Neural progenitor cell (in vitro differentiated cells): ENCODE measurements at regions not wholly inside any gene's neighbourhood (a gene's known extent, or its start where the extent isn't known, plus 50 kb on each side); places are given as distances from the start of the nearest gene placed in this dataset.

Experiments
- DNase-seq: peaks from one replicate; pipeline ENCODE4 v3.0.0-alpha.2; 2016; ENCODE audit warnings: low spot score
- H2AFZ ChIP-seq: fragments of 200-600 bp; sonication (generic); replicated peaks from 2 replicates; pipeline ENCODE4 v1.6.1; 2016; ENCODE audit warnings: antibody characterized with exemption
- H3F3A ChIP-seq: fragments of 200-600 bp; sonication (generic); 2 replicates; pipeline ENCODE4 v1.6.1; 2016; ENCODE audit warnings: antibody characterized with exemption, low read depth
- H3K27ac ChIP-seq: fragments of 200-600 bp; sonication (generic); 2 replicates; pipeline ENCODE4 v1.5.1; 2016; ENCODE audit warnings: mild to moderate bottlenecking
- H3K27me3 ChIP-seq: fragments of 200-600 bp; sonication (generic); 2 replicates; pipeline ENCODE4 v1.6.1; 2016; ENCODE audit warnings: mild to moderate bottlenecking, moderate library complexity
- H3K36me3 ChIP-seq: fragments of 200-600 bp; sonication (generic); 2 replicates; pipeline ENCODE4 v1.5.1; 2016
- H3K4me1 ChIP-seq: fragments of 200-600 bp; sonication (generic); 2 replicates; pipeline ENCODE4 v1.6.1; 2016; ENCODE audit warnings: mixed run types
- H3K4me2 ChIP-seq: fragments of 200-600 bp; sonication (generic); 2 replicates; pipeline ENCODE4 v1.6.1; 2016
- H3K4me3 ChIP-seq: fragments of 200-600 bp; sonication (generic); 2 replicates; pipeline ENCODE4 v1.5.1; 2016
- H3K79me2 ChIP-seq: fragments of 200-600 bp; sonication (generic); 2 replicates; pipeline ENCODE4 v1.6.1; 2016; ENCODE audit warnings: low read depth
- H3K9ac ChIP-seq: fragments of 200-600 bp; sonication (generic); 2 replicates; pipeline ENCODE4 v1.6.1; 2016
- H3K9me3 ChIP-seq: fragments of 200-600 bp; sonication (generic); 2 replicates; pipeline ENCODE4 v1.5.1; 2016; ENCODE audit warnings: low read depth
- H4K20me1 ChIP-seq: fragments of 200-600 bp; sonication (generic); 2 replicates; pipeline ENCODE4 v1.6.1; 2016; ENCODE audit warnings: low read depth
- H3K27ac Mint-ChIP-seq: 3 replicates; pipeline ENCODE4 v1.8.0; 2021; ENCODE audit warnings: mixed read lengths
- H3K27me3 Mint-ChIP-seq: 2 replicates; pipeline ENCODE4 v1.8.0; 2022; ENCODE audit warnings: low read depth, mild to moderate bottlenecking, inconsistent platforms, moderate library complexity, mixed read lengths; ENCODE audit not compliant: insufficient read depth
- H3K36me3 Mint-ChIP-seq: 3 replicates; pipeline ENCODE4 v1.8.0; 2021; ENCODE audit warnings: mixed read lengths
- H3K4me1 Mint-ChIP-seq: 3 replicates; pipeline ENCODE4 v1.8.0; 2021; ENCODE audit warnings: mixed read lengths
- H3K4me3 Mint-ChIP-seq: 3 replicates; pipeline ENCODE4 v1.8.0; 2021; ENCODE audit warnings: mild to moderate bottlenecking, moderate library complexity, mixed read lengths
- H3K9me3 Mint-ChIP-seq: 3 replicates; pipeline ENCODE4 v1.8.0; 2020; ENCODE audit warnings: mixed read lengths
- EZH2 ChIP-seq: fragments of 200-600 bp; sonication (generic); IDR thresholded peaks from 2 replicates; pipeline ENCODE4 v1.6.1; 2017; ENCODE audit warnings: antibody characterized with exemption, mild to moderate bottlenecking, moderate library complexity
- EZH2phosphoT487 ChIP-seq: fragments of 200-600 bp; sonication (generic); IDR thresholded peaks from 2 replicates; pipeline ENCODE4 v1.6.1; 2017; ENCODE audit warnings: antibody characterized with exemption
- TF ChIP-seq, protein P1 (sequence below): fragments of 200-600 bp; sonication (generic); IDR thresholded peaks from 2 replicates; pipeline ENCODE4 v1.5.1; 2017; ENCODE audit warnings: antibody characterized with exemption, mild to moderate bottlenecking

DNA sequence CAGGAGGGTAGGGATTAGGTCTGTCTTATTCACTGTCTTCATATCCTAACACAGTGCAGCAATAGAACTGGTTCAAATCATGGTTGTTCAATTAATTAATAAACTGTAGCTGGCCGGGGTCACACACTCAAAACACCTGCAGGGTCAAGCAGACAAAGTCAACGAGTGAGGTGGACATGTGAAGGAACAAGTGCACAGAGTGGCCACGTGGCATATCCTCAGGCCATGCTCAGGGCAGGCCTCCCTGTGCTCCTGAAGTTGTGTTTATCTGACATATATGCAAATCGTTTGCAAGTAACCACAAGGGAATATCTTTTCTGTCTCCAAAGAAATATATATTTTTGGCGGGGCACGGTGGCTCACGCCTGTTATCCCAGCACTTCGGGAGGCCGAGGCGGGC is 98.5 kb upstream of the ZMIZ1 start:
- no peak for TF ChIP-seq EZH2phosphoT487
- TF ChIP-seq, protein P1, sequence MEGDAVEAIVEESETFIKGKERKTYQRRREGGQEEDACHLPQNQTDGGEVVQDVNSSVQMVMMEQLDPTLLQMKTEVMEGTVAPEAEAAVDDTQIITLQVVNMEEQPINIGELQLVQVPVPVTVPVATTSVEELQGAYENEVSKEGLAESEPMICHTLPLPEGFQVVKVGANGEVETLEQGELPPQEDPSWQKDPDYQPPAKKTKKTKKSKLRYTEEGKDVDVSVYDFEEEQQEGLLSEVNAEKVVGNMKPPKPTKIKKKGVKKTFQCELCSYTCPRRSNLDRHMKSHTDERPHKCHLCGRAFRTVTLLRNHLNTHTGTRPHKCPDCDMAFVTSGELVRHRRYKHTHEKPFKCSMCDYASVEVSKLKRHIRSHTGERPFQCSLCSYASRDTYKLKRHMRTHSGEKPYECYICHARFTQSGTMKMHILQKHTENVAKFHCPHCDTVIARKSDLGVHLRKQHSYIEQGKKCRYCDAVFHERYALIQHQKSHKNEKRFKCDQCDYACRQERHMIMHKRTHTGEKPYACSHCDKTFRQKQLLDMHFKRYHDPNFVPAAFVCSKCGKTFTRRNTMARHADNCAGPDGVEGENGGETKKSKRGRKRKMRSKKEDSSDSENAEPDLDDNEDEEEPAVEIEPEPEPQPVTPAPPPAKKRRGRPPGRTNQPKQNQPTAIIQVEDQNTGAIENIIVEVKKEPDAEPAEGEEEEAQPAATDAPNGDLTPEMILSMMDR: no peak
- no peak overlapping the region for H3K9ac ChIP-seq
- H3K36me3 ChIP-seq: no peaks in the 10 kb centered on the region
- no peak overlapping the region for H3K4me2 ChIP-seq
- no peaks in the 10 kb centered on the region for H3K36me3 Mint-ChIP-seq
- H3K4me3 Mint-ChIP-seq: no peak overlapping the region
- H3K27ac Mint-ChIP-seq: peak overlapping the region; percentile 91
- no peak overlapping the region for H2AFZ ChIP-seq
- DNase-seq: no peak
- H3K4me3 ChIP-seq: no peak overlapping the region
- no peaks in the 10 kb centered on the region for H3K79me2 ChIP-seq
- no peaks in the 10 kb centered on the region for H3K27me3 ChIP-seq
- H3K4me1 ChIP-seq: peaks cover 44% of the 10 kb centered on the region
- H3K9me3 ChIP-seq: no peaks in the 10 kb centered on the region
- H3F3A ChIP-seq: peaks cover 36% of the 10 kb centered on the region
- no peaks in the 10 kb centered on the region for H4K20me1 ChIP-seq
- H3K27ac ChIP-seq: no peak overlapping the region
- H3K27me3 Mint-ChIP-seq: peaks cover 24% of the 10 kb centered on the region
- peaks cover 56% of the 10 kb centered on the region for H3K4me1 Mint-ChIP-seq
- H3K9me3 Mint-ChIP-seq: no peaks in the 10 kb centered on the region

DNA sequence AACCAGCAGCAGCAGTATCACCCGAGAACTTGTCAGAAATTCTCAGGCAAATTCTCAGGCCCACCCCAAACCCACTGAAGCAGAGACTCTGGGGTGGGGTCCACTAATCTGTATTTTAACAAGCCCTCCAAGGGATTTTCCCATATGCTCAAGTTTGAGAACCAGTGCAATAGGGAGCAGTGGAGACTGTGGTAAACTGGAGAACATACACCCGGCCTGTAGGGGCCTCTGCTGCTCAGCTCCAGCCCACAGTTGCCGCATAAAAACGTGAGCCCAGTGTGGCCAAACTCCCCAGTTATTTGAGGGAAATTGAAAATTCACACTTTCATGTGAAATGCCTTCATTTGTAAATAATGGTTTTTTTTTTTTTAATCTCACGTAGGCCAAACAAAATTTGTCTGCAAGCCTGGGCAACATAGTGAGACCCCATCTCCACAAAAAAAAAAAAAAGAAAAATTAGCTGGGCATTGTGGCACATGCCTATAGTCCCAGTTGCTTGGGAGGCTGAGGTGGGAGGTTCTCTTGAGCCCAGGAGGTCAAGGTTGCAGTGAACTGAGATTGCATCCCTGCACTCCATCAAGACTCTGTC is 97.6 kb upstream of the ZMIZ1 start:
- H3K4me1 ChIP-seq: peaks cover 40% of the 10 kb centered on the region
- Mint-ChIP-seq H3K4me3 (peak overlapping the region; percentile 43), H3K27me3 (peaks cover 25% of the 10 kb centered on the region), H3K36me3 (no peaks in the 10 kb centered on the region), H3K9me3 (no peaks in the 10 kb centered on the region), H3K4me1 (peaks cover 55% of the 10 kb centered on the region), H3K27ac (peak overlapping the region; percentile 89)
- H3F3A ChIP-seq: peaks cover 37% of the 10 kb centered on the region
- H3K27ac ChIP-seq: no peak overlapping the region
- H3K27me3 ChIP-seq: no peaks in the 10 kb centered on the region
- H2AFZ ChIP-seq: no peak overlapping the region
- H3K9me3 ChIP-seq: no peaks in the 10 kb centered on the region
- H3K4me2 ChIP-seq: no peak overlapping the region
- DNase-seq: no peak
- no peak overlapping the region for H3K9ac ChIP-seq
- TF ChIP-seq, protein P1: no peak
- no peak for TF ChIP-seq EZH2
- TF ChIP-seq EZH2phosphoT487: no peak
- H3K36me3 ChIP-seq: no peaks in the 10 kb centered on the region
- no peaks in the 10 kb centered on the region for H4K20me1 ChIP-seq
- H3K79me2 ChIP-seq: no peaks in the 10 kb centered on the region
- no peak overlapping the region for H3K4me3 ChIP-seq

DNA sequence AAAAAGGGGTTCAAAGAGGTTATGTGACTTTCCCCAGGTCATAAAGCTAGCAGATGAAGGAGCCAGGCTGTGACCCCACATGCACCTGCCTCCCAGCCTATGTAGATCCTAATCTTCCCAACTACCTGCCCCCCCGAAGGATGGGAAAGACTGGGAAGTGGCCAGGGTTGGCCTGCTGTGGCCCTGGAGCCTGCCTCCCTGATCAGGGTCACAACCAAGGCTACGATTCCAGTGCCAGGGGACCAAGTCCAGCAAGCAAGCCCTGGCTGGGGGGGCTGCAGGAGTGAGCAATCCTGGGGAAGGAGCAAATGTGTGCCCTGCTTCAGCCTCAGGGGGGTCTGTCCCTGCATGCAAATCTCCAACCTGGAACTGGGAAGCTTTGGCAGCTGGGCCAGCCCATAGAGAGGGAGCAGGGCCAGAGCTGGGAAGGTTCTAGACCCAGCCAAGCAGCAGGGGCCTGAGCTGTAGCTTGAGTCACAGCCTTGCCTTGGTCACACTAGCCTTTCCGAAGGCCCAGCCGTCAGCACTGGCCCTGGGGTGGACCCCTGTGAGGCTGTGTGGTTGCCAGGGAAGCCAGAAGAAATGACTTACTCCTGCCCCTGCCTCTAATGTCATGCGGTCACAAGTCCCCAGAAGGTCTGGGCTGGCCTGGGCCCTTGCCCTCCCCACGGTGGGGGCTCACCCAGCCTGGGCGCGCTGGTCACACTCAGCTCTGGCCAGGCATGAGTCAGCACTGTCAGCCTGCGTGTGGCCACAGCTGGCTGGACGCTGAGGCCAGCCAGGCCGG is 96.4 kb upstream of the ZMIZ1 start:
- Histone ChIP-seq H3K79me2 (no peaks in the 10 kb centered on the region), H3F3A (peaks cover 37% of the 10 kb centered on the region), H3K4me3 (no peak overlapping the region), H3K9me3 (no peaks in the 10 kb centered on the region), H4K20me1 (no peaks in the 10 kb centered on the region), H3K4me2 (peak overlapping the region; percentile 75), H3K36me3 (no peaks in the 10 kb centered on the region), H3K27me3 (no peaks in the 10 kb centered on the region), H2AFZ (no peak overlapping the region), H3K27ac (no peak overlapping the region), H3K4me1 (peaks cover 40% of the 10 kb centered on the region), H3K9ac (no peak overlapping the region)
- Mint-ChIP-seq H3K9me3 (peaks cover 3% of the 10 kb centered on the region), H3K27me3 (peaks cover 33% of the 10 kb centered on the region), H3K36me3 (no peaks in the 10 kb centered on the region), H3K27ac (peak overlapping the region; percentile 99), H3K4me1 (peaks cover 57% of the 10 kb centered on the region), H3K4me3 (peak overlapping the region; percentile 88)
- TF ChIP-seq, protein P1: no peak
- TF ChIP-seq EZH2: no peak
- TF ChIP-seq EZH2phosphoT487: no peak
- peak; percentile 56 for DNase-seq
